H1 (cell line): ENCODE measurements at regions not wholly inside any gene's neighbourhood (a gene's known extent, or its start where the extent isn't known, plus 50 kb on each side); places are given as distances from the start of the nearest gene placed in this dataset.

Experiments used
- CTCF ChIA-PET: fragments of 300-600 bp; sonication (Branson Sonifier 250); formaldehyde crosslinking; loops from one replicate; lab custom pipeline; 2021; ENCODE audit not compliant: partially characterized antibody; lab: Charles Lee
- POLR2A ChIA-PET: fragments of 300-600 bp; sonication (Branson Sonifier 250); formaldehyde crosslinking; loops from one replicate; lab custom pipeline; 2021; ENCODE audit warnings: inconsistent platforms; ENCODE audit not compliant: partially characterized antibody; lab: Charles Lee
- DNase-seq, 2 experiments: peaks; one replicate each; pipeline versions ENCODE4 v3.0.0 to v3.0.0-alpha.2; 2010 to 2022; ENCODE audit warnings: low spot score in 2 of 2, low read depth in 1 of 2, mixed read lengths in 1 of 2
- FAIRE-seq: peaks from 2 replicates; lab custom pipeline; 2011; peaks lifted over from hg19 to GRCh38; lab: Jason Lieb, UNC
- H2AFZ ChIP-seq: 2 replicates; pipeline ENCODE4 v1.8.1; 2012; ENCODE audit warnings: low read length, inconsistent platforms
- H2AK5ac ChIP-seq: 2 replicates; pipeline ENCODE4 v1.6.1; 2013; ENCODE audit warnings: low read depth, low read length
- H2BK120ac ChIP-seq: replicated peaks from 2 replicates; pipeline ENCODE3; 2013; ENCODE audit warnings: low read depth, low read length, inconsistent platforms
- H2BK12ac ChIP-seq: 2 replicates; pipeline ENCODE4 v1.6.1; 2013; ENCODE audit warnings: low read depth, low read length
- H2BK15ac ChIP-seq: 2 replicates; pipeline ENCODE4 v1.6.1; 2013; ENCODE audit warnings: low read length
- H2BK20ac ChIP-seq: 2 replicates; pipeline ENCODE4 v1.6.1; 2013; ENCODE audit warnings: low read length
- H2BK5ac ChIP-seq: 2 replicates; pipeline ENCODE4 v1.6.1; 2013; ENCODE audit warnings: low read depth, low read length
- H3K14ac ChIP-seq: 2 replicates; pipeline ENCODE4 v1.6.1; 2013; ENCODE audit warnings: inconsistent platforms; ENCODE audit not compliant: insufficient read length
- H3K18ac ChIP-seq: 2 replicates; pipeline ENCODE4 v1.6.1; 2013; ENCODE audit warnings: low read length; ENCODE audit errors: extremely low read depth
- H3K23ac ChIP-seq: 2 replicates; pipeline ENCODE4 v1.6.1; 2013; ENCODE audit warnings: inconsistent platforms; ENCODE audit not compliant: insufficient read length
- H3K23me2 ChIP-seq: 2 replicates; pipeline ENCODE4 v1.6.1; 2013; ENCODE audit warnings: low read depth, low read length
- H3K27ac ChIP-seq: 2 replicates; pipeline ENCODE4 v1.6.1; 2011; ENCODE audit warnings: low read depth, low read length, inconsistent platforms
- H3K27me3 ChIP-seq, 4 experiments: replicated peaks in 1 of 4; 1 replicate in 1 of 4; 2 replicates in 3 of 4; pipeline versions ENCODE4 v1.6.1 to v1.8.1; 2011 to 2013; ENCODE audit warnings: low read length in 3 of 4, mild to moderate bottlenecking in 3 of 4, inconsistent platforms in 2 of 4, mixed read lengths in 2 of 4, moderate library complexity in 1 of 4; ENCODE audit not compliant: control insufficient read depth in 3 of 4, insufficient read depth in 3 of 4; ENCODE audit errors: extremely low read depth in 1 of 4
- H3K36me3 ChIP-seq, 4 experiments: 2 replicates each; pipeline versions ENCODE4 v1.6.1 to v1.8.1; 2011 to 2013; ENCODE audit warnings: mild to moderate bottlenecking in 4 of 4, low read length in 3 of 4, moderate library complexity in 2 of 4, control low read depth in 1 of 4, inconsistent platforms in 1 of 4; ENCODE audit not compliant: insufficient read depth in 4 of 4, control insufficient read depth in 2 of 4
- H3K4ac ChIP-seq: replicated peaks from 2 replicates; pipeline ENCODE3; 2013; ENCODE audit warnings: low read length, low read depth, mixed read lengths, inconsistent platforms; ENCODE audit not compliant: insufficient read length
- H3K4me1 ChIP-seq, 4 experiments: replicated peaks in 1 of 4; 1 replicate in 1 of 4; 2 replicates in 3 of 4; pipeline versions ENCODE4 v1.6.1 to v1.8.1; 2011 to 2013; ENCODE audit warnings: low read length in 3 of 4, inconsistent platforms in 2 of 4, mixed read lengths in 1 of 4; ENCODE audit not compliant: insufficient read depth in 4 of 4, control insufficient read depth in 3 of 4
- H3K4me2 ChIP-seq, 2 experiments: 2 replicates each; pipeline versions ENCODE4 v1.6.1 to v1.8.1; 2011 to 2013; ENCODE audit warnings: low read depth in 2 of 2, low read length in 2 of 2, control low read depth in 1 of 2, inconsistent platforms in 1 of 2, mild to moderate bottlenecking in 1 of 2; ENCODE audit not compliant: insufficient read depth in 1 of 2
- H3K4me3 ChIP-seq, 4 experiments: fragments of 200-600, 300-600 bp in 1 of 4; sonication (generic), shearing (Covaris generic), sonication (Bioruptor Twin) in 1 of 4; 2 replicates each; pipeline versions ENCODE4 v1.5.1 to v1.8.1; 2011 to 2016; ENCODE audit warnings: low read length in 4 of 4, low read depth in 3 of 4, control low read depth in 2 of 4, inconsistent platforms in 2 of 4, mild to moderate bottlenecking in 2 of 4, mixed read lengths in 1 of 4, moderate library complexity in 1 of 4; ENCODE audit not compliant: insufficient read depth in 2 of 4; ENCODE audit errors: extremely low read depth in 1 of 4
- H3K56ac ChIP-seq: replicated peaks from 2 replicates; pipeline ENCODE3; 2013; ENCODE audit warnings: low read depth, mild to moderate bottlenecking, mixed read lengths, low read length, inconsistent platforms; ENCODE audit not compliant: insufficient read length
- H3K79me1 ChIP-seq: 2 replicates; pipeline ENCODE4 v1.6.1; 2013; ENCODE audit warnings: low read depth, low read length, control low read depth
- H3K79me2 ChIP-seq, 2 experiments: 2 replicates each; pipeline versions ENCODE4 v1.6.1 to v1.8.1; 2012 to 2013; ENCODE audit warnings: low read length in 2 of 2, mild to moderate bottlenecking in 2 of 2, inconsistent platforms in 1 of 2; ENCODE audit not compliant: insufficient read depth in 2 of 2, control insufficient read depth in 1 of 2
- H3K9ac ChIP-seq, 4 experiments: replicated peaks in 1 of 4; 1 replicate in 1 of 4; 2 replicates in 3 of 4; pipeline versions ENCODE4 v1.6.1 to v1.8.1; 2011 to 2013; ENCODE audit warnings: low read depth in 3 of 4, low read length in 3 of 4, control low read depth in 2 of 4, mild to moderate bottlenecking in 2 of 4, moderate library complexity in 2 of 4, inconsistent platforms in 1 of 4; ENCODE audit errors: extremely low read depth in 1 of 4
- H3K9me3 ChIP-seq, 2 experiments: 2 replicates each; pipeline versions ENCODE4 v1.6.1 to v1.8.1; 2012 to 2013; ENCODE audit warnings: mild to moderate bottlenecking in 2 of 2, moderate library complexity in 2 of 2, control low read depth in 1 of 2, inconsistent platforms in 1 of 2, low read depth in 1 of 2, low read length in 1 of 2, mixed read lengths in 1 of 2; ENCODE audit not compliant: insufficient read depth in 2 of 2
- H4K20me1 ChIP-seq, 2 experiments: replicated peaks in 1 of 2; 2 replicates each; pipeline versions ENCODE3 to v1.8.1; 2011 to 2013; ENCODE audit warnings: inconsistent platforms in 2 of 2, low read length in 2 of 2, mild to moderate bottlenecking in 1 of 2; ENCODE audit not compliant: insufficient read depth in 2 of 2, control insufficient read depth in 1 of 2
- H4K5ac ChIP-seq: 2 replicates; pipeline ENCODE4 v1.6.1; 2013; ENCODE audit warnings: low read length, low read depth, mixed read lengths, inconsistent platforms; ENCODE audit not compliant: insufficient read length
- H4K8ac ChIP-seq: 2 replicates; pipeline ENCODE4 v1.8.0; 2013; ENCODE audit warnings: mild to moderate bottlenecking, moderate library complexity, low read length, inconsistent platforms; ENCODE audit not compliant: insufficient read depth; ENCODE audit errors: extremely low read depth
- H4K91ac ChIP-seq: replicated peaks from 2 replicates; pipeline ENCODE3; 2013; ENCODE audit warnings: low read length, mixed read lengths, inconsistent platforms; ENCODE audit not compliant: insufficient read length
- BACH1 ChIP-seq: IDR thresholded peaks from 2 replicates; pipeline ENCODE4 v1.6.1; 2012; ENCODE audit warnings: low read length, improper control_type of control experiment
- BCL11A ChIP-seq, 2 experiments: IDR thresholded peaks; one replicate each; pipeline ENCODE4 v1.6.1; 2011; ENCODE audit warnings: low read depth in 2 of 2, low read length in 2 of 2, mild to moderate bottlenecking in 2 of 2
- HDAC2 ChIP-seq, 2 experiments: fragments of 300-600 bp in 1 of 2; sonication (generic) in 1 of 2; IDR thresholded peaks; 2 replicates each; pipeline ENCODE4 v1.6.1; 2011 to 2012; ENCODE audit warnings: low read depth in 2 of 2, low read length in 2 of 2, mild to moderate bottlenecking in 2 of 2, moderate library complexity in 2 of 2, borderline replicate concordance in 1 of 2, inconsistent platforms in 1 of 2
- KDM4A ChIP-seq: IDR thresholded peaks from one replicate; pipeline ENCODE4 v1.7.1; 2012; ENCODE audit warnings: low read depth, mild to moderate bottlenecking, moderate library complexity, low read length, inconsistent platforms; ENCODE audit not compliant: severe bottlenecking
- RAD21 ChIP-seq, 2 experiments: IDR thresholded peaks in 1 of 2; conservative IDR thresholded peaks in 1 of 2; 2 replicates each; pipeline ENCODE4 v1.6.1; 2011; ENCODE audit warnings: low read depth in 2 of 2, low read length in 2 of 2, improper control_type of control experiment in 1 of 2, inconsistent platforms in 1 of 2, mild to moderate bottlenecking in 1 of 2, moderate library complexity in 1 of 2
- SIRT6 ChIP-seq: IDR thresholded peaks from one replicate; pipeline ENCODE4 v1.7.1; 2012; ENCODE audit warnings: low read length, inconsistent platforms
- WGBS, 2 experiments: shearing (Covaris generic) in 1 of 2; methylation state at CpG; one replicate each; pipeline versions ENCODE4 v1.1.6 to v1.1.7; 2013 to 2015; ENCODE audit warnings: low lambda C conversion rate in 2 of 2, mixed read lengths in 2 of 2, inconsistent platforms in 1 of 2, low coverage in 1 of 2, missing lambda C conversion rate in 1 of 2; ENCODE audit not compliant: insufficient replicate concordance in 2 of 2, insufficient coverage in 1 of 2, insufficient read length in 1 of 2; ENCODE audit errors: extremely low coverage in 1 of 2, missing lambda C conversion rate in 1 of 2; 5-methylcytosine and 5-hydroxymethylcytosine counted together

GRCh38 chr2:136342138-136342537 is 224.2 kb upstream of the CXCR4 start:
- H3K4me1 ChIP-seq: no peaks in the 10 kb centered on the region
- H2AK5ac ChIP-seq: no peak overlapping the region
- H2BK20ac ChIP-seq: no peak overlapping the region
- 87% methylated on average over 5 of the region's 5 CpGs; no CpG with 5 or more reads in 1 of the 2 experiments for WGBS, 2 experiments
- no peak overlapping the region for H3K23ac ChIP-seq
- no peaks in the 10 kb centered on the region for H3K79me2 ChIP-seq
- H3K27me3 ChIP-seq: no peaks in the 10 kb centered on the region
- H2BK15ac ChIP-seq: no peak overlapping the region
- no peak overlapping the region for H4K5ac ChIP-seq
- no peak overlapping the region for H2AFZ ChIP-seq
- H3K4me3 ChIP-seq: no peak overlapping the region
- H3K36me3 ChIP-seq: no peaks in the 10 kb centered on the region
- H3K18ac ChIP-seq: no peak overlapping the region
- H3K23me2 ChIP-seq: no peaks in the 10 kb centered on the region
- ChIA-PET POLR2A (no interaction called here), CTCF (no interaction called here)
- no peak overlapping the region for H2BK5ac ChIP-seq
- H3K9me3 ChIP-seq: no peaks in the 10 kb centered on the region
- no peaks in the 10 kb centered on the region for H4K20me1 ChIP-seq
- H3K56ac ChIP-seq: no peak overlapping the region
- H3K9ac ChIP-seq: no peak overlapping the region
- H2BK120ac ChIP-seq: no peak overlapping the region
- H3K4ac ChIP-seq: no peak overlapping the region
- TF ChIP-seq RAD21 (IDR thresholded peaks at IDR 0.05 in 1 of 2, conservative IDR thresholded peaks at IDR 0.05 in 1 of 2; ENCODE audit: low read depth in 2 of 2, low read length in 2 of 2): no peak
- TF ChIP-seq HDAC2 (IDR thresholded peaks at IDR 0.05; ENCODE audit: borderline replicate concordance in 1 of 2, low read depth in 2 of 2, low read length in 2 of 2): no peak
- no peak for TF ChIP-seq SIRT6
- TF ChIP-seq KDM4A: no peak
- no peak for TF ChIP-seq BCL11A (IDR thresholded peaks at IDR 0.05; ENCODE audit: low read depth in 2 of 2, low read length in 2 of 2)
- no peak for TF ChIP-seq BACH1
- H3K79me1 ChIP-seq: no peaks in the 10 kb centered on the region
- H2BK12ac ChIP-seq: no peak overlapping the region
- no peak overlapping the region for H3K14ac ChIP-seq
- no peak overlapping the region for H4K91ac ChIP-seq
- DNase-seq (no peak), FAIRE-seq (no peak)
- no peak overlapping the region for H3K27ac ChIP-seq
- H3K4me2 ChIP-seq: no peak overlapping the region
- no peak overlapping the region for H4K8ac ChIP-seq
